HG03575 (cell line): ENCODE measurements at regions not wholly inside any gene's neighbourhood (a gene's known extent, or its start where the extent isn't known, plus 50 kb on each side); places are given as distances from the start of the nearest gene placed in this dataset.

Experiments used
- ATAC-seq: cut with Tn5 transposase; IDR thresholded peaks from one replicate; pipeline ENCODE4 v1.9.1; 2021; ENCODE audit not compliant: unreplicated experiment, insufficient number of reproducible peaks, low FRiP score; ENCODE audit errors: extremely low read depth

DNA sequence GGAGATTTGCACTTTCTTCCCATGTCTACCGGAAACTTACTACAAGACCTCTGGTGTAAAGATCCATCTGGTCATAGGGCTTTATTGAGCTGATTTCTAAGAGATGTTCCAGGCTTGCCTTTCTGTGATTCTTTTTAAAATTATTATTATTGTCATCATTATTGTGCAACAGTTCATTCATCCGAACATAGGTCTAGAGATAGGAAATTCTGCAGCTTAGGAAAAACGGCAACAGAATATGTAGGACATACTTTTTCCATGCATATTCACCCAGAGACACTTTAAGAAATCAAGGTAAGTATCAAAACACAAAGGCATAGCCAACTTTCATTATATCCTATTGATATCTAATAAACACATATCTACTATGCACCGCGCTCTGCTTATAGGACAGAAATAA lies 378.2 kb upstream of the KLF4 start:
- no peak for ATAC-seq

DNA sequence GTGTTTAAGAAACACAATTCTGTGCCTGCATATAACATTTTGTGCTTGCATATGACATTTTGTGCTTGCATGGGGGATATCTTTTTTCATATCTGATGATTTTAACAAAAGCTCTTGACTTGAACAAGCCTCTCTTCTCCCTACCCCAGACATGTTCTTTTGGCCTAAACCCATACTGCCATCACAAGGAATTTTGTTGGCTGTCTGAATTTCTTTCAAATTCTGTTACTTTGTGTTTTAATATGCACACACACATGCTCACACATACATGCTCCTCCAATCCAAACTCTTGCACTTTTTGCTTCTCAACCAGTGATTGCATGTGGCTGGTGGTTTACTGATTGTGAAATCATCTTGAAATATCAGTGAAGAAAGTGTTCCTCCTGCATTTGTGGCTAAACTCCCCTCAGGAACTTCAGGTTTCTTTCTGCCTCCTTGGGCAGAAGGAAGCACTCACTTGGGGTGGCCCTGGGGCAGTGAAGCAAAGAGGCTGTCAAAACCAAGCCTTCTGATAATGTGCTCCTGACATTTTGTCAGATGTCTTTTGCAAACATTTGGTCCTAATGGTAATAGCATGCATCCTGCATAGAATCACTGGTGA lies 377.2 kb upstream of the KLF4 start:
- no peak for ATAC-seq

DNA sequence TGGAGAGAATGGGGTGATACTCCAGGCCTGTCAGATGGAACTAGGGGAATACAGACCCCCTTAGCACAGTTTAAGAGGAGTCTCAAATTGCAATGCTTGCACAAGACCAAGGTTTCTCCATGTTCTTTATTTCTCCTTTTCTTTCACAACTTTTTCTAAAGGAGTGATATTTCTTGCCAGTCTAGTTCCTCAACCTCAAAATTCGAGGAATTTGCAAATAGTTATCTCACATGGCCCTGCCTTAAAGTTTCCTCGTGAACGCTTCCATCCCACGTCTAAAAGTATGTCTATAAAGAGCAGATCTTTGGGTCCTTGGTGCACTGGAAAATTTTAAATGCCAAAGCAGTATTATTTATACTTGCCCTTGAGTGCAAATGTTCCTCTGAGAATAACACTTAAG lies 373.8 kb upstream of the KLF4 start:
- ATAC-seq = no peak

DNA sequence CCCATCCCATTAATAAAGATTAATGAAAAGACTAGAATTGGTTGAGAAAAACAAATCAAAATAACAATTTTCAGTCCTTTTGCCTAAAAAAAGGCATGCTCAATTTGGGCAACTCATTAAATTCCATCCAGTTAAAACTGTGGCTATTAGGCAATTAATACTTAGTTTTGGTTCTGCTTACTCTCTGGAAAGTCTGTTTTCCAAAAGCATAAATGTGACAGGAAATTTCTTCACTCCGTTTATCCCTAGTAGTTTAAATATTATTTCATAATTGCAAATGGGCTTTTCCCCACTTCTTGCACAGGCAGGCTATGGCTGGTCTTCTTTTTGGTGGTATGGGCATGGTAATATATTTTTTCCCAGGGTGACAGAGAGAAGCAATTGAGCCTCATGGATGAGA lies 373.3 kb upstream of the KLF4 start:
- ATAC-seq = no peak

DNA sequence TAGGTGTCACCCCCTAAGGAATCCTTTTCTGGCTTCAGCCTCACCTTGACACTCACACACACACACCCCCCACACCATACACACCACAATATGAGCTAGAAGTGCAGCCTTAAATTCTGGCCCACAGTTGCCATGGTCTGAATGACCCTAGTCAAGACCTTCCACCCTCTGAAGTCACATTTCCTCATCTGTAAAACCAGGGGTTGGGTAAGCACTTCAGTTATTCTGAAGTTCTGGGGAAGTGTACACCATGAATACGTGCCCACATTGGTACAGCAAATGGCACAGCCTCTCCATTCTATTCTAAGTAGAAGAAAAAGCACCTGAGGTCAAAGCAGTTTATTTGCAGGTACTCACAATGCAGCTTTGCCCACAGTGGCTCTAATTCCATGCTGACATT lies 372.8 kb upstream of the KLF4 start:
- ATAC-seq = no peak

DNA sequence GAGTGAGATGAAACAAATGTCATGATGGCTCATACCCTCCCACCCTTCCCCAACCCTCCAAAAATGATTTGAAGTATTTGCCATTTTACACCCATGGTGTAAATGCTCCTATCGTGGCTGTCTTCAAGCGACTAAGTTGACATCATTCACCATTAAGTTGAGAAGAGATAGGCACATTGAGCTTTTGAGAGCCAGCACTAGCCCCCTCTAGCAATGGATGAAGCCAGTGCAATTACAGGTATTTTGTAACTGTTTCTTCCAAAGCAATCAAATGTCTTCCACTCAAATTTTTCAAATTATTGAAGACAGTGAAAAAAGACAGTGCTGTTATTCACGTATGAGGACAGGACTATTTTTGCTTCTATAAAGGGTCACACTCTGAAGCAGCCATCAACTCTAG lies 371.5 kb upstream of the KLF4 start:
- no peak for ATAC-seq

DNA sequence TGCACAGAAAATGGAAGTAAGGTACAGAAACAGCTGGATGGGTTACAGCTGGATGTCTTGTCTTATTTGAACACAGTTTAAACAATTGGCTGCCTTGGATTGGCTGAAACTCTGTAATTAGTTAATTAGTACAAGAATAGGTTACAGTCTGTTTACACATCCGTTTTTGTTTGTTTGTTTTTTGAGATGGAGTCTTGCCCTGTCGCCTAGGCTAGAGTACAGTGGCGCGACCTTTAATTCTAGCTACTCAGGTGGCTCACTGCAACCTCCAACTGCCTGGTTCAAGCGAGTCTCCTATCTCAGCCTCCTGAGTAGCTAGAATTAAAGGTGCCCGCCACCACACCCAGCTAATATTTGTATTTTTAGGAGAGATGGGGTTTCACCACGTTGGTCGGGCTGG lies 368.7 kb upstream of the KLF4 start:
- no peak for ATAC-seq

DNA sequence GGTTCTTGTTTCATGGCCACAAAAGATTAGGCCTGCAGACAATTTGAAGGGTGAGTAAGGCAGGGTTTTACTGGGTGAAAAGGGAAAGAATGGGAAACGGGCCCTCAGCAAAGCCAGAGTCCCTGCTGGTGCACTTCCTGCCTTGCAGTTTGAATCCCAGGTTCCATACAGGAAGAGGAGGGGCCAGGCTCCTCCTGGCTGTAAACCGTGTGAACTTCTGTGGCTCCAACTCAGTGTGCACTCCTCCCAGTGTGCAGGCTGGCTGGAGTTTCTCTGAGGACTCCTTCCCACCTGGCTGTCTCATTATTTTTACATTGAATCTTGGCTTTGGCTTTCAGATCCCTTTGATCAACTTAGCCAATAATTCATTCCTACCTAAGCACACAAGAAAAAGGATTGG lies 367.1 kb upstream of the KLF4 start:
- ATAC-seq = no peak

DNA sequence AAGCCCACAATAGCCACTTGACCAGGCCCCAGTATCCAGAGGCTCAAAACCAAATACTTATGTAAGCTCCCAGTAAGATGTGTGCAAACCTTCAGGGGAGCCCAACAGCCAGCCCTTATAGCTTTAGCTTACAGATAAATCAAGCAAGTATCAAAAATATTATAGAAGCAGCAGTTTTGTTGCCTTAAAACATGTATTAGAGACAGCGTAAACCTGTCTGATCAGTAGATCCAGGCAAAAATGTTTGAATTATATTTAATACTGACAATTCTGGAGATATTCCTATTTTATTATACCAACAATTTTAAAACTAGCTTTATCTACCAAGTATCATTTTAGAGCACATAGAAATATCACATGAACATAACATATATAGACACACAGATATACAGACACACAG lies 365.6 kb upstream of the KLF4 start:
- no peak for ATAC-seq

DNA sequence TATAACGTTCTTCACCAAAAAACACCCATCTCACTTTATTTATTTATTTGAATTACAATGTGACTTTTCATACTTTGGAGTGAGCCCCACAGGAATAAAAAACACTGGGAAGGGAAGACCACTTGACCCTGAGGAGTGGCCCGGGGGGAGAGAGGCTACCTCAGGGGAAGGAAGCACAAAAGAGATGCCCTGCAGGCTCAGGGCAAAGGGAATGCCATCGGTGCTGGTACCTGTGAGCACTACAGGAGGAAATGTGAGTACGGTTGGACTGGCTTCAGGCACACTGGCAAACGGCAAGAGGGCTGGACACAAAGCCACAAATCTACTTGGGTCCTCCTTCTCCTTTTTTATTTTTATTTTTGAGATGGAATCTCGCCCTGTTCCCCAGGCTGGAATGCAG lies 363.9 kb upstream of the KLF4 start:
- ATAC-seq = no peak

DNA sequence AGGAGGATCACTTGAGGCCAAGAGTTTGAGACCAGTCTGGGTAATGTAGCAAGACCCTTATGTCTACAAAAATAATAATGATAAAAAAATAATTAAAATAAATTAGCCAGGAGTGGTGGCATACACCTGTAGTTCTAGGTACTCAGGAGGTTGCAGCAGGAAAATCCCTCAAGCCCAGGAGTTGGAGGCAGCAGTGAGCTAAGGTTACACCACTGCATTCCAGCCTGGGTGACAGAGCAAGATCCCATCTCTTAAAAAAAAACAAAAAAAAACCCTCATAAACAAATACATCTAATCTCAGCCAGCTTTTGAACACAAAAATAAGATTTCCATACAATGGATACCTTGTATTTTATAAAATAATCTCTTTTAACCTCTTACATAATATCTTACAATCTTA lies 363.3 kb upstream of the KLF4 start:
- no peak for ATAC-seq

DNA sequence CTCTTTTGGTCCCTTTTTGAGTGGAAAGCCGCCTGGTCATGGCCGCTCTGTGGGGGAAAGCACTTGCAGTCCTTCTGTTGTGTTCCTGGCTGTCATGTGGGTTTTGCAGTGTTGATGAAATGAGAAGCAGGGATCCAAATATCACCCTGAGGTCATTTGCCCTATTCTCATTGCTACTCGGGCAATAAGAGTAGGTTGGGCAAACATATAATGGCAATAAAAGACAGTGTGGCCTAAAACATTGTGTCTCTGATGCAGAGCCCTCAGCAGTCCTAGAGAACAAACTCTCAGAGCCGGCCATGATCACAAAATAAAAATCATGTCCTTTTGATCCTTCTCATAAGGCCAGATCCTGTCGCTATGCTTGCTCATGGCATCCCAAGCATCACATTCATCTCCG lies 361.1 kb upstream of the KLF4 start:
- ATAC-seq = no peak

DNA sequence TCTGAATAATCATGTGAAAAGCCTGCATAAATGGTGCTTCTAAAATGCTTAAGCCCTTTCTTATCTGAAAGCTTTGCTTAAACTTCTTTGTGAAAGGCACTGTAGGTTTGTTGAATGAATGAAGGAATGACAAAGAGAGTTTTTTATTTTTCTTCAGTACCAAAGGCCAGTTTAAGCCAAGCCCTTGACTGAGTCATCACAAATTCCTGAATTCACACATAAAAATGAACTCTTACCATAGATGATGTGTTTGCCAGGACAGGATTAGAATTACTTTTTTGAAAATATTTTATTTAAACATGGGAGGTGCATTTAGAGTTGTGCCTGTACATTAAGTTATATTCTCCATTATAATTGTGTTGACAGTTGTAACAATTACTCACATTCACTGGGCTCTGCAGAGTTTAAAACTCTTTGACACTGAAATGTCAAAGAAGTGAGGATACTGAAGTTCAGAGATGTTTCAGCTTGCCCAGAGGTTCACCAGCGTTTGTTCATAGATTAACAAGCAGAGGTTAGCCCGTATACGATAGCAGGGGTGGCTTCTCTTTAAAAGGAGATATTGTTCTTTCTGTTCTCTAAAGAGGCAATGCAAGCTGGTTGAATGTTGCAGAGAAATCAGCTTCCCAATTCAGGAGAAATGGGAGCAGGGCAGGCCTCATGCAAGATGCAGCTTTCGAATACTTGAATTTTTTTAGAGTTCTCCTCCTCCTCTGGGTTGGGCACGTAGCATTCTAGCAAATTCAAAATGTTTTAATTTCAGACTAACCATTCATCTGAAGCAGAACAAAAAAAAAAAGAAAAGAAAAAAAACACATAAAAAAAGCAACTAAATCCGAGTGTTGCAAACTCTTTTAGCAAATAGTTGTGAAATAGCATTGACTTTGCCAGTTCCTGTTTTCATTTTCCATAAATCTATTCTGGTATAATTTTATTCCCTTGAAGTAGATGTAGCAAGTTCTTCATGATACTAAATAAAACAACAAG lies 358.7 kb upstream of the KLF4 start:
- no peak for ATAC-seq

DNA sequence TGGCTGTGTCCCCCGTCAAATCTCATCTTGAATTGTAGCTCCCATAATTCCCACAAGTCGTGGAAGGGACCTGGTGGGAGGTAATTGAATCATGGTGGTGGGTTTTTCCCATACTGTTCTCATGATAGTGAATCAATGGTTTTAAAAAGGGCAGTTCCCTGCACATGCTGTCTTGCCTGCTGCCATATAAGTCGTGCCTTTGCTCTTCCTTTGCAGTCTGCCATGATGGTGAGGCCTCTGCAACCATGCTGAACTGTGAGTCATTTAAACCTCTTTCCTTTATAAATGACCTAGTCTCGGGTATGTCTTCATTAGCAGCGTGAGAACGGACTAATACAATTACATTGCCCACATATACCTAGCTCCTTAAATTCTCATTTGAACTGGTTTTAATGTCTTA lies 353.0 kb upstream of the KLF4 start:
- ATAC-seq = no peak

DNA sequence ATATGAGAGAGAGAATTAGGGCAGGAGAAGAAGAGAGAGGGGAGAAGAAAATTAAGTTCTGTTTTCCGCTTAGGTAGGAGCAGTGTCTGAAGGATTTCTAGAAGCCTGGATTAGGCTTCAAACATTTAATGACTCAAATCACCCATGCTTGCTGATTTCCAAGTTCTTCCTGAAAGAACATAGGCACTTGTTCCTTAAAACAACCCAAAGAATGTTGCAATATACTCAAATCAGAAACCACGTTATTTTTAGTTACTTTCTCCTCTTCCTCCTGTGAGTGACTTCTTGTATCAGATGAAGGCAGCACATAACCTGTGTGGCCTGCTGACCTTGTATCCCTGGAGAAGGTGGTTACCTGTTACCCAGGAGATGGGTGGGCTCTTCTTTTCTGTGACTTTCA lies 351.5 kb upstream of the KLF4 start:
- ATAC-seq = no peak

DNA sequence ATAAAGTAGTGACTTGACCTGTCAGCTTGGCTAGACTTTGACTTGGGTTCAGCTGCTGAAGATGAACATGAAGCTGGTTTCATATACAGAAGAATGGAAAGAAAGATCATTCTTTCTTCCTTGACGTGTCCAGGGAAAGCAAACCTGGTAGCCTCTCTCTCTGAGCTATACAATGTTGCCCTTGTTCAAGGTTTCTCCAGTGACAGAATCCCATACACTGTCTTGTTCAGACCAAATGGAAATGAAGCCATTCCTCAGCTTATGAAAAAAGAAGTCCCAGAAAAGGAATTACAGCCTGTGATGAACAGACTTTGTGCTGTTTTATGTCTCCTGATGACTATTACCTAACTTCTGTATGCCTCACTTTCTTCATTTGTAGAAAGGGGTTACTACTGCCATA lies 349.8 kb upstream of the KLF4 start:
- no peak for ATAC-seq

DNA sequence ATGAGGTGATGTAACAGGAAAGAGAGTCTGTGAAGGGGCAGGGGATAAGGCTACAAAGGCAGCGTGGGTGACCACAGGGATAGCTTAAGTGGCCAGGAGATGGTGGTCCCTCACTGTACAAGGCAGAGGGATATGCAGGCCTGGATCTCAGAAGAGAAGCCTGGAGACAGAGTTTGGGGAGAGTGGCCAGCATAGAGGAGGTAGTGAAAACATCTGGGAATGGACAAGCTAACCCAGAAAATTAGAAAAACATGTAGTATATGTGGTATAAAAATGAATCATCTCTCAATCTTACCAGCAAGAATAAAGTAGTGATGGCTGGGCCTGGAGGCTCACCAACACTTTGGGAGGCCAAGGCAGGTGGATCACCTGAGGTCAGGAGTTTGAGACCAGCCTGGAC lies 349.2 kb upstream of the KLF4 start:
- no peak for ATAC-seq

DNA sequence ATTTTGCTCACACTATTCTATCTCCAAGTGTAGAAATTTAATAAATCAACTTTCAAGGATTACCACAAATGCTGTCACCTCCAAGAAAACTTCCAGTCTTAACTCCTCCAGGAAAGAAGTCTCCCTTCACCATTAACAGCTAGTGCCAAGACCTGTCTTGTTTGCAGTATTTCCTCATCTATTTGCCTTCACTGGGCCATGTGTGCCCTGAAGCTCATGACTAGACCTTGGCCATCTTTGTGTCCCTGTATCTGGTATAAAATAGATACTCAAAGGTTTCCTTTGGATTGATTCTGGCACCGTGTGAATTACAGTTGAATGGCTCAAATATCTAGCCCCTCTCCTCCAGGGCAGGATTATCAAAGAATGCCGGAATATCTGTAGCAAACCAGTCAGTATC lies 346.7 kb upstream of the KLF4 start:
- ATAC-seq = no peak

DNA sequence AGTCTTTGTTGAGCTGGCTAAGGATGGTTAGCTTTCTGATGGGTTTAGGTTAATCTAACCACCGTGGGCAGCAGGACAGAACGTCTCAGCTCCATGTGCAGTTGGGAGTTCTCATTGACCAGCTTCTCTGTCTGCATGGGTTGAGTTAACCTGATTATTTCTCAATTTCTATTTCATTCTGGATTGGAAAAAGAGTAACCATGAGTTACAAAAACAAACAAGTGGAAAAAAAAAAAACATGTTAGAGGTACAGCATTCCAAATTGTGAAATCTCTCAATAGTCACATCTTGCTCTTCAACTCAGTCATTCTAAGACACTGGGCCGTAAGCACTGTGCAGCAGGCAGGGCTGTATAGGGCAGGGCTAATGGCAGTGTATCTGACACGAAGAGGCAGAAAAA lies 343.7 kb upstream of the KLF4 start:
- no peak for ATAC-seq

DNA sequence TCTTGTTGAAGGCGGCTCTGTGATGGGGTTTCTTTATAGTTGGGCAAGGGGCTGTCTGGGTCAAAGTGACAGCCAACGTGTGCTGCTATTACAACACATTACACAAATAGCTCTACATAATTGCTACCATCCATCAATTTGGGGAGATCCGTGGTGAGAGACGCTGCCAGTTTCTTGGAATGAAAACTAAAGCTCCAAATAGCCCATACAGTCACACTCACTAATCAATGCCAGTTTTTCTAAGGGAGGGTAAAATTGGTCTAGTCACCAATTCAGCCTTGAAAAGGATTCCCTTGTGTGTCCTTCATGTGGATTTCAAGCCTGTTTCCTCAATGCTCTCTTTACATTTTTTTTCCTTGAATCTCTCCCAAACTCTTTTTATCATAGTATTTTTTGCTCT lies 343.3 kb upstream of the KLF4 start:
- ATAC-seq = no peak

DNA sequence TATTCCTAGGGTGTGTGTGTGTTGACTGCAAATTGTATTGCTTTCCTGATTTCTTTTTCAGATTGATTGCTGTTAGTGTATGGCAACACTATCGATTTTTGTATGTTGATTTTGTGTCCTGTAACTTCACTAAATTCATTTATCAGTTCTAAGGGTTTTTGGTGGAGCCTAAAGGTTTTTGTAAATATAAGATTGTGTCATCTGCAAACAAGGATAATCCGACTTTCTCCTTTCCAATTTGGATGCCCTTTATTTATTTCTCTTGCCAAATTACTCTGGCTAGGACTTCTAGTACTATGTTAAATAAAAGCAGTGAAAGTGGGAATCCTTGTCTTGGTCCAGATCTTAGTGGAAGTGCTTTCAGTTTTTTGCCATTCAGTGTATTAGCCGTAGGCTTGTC lies 340.9 kb upstream of the KLF4 start:
- ATAC-seq = no peak
